ENCODE measurements at regions not wholly inside any gene's neighbourhood (a gene's known extent, or its start where the extent isn't known, plus 50 kb on each side); places are given as distances from the start of the nearest gene placed in this dataset.

DNA sequence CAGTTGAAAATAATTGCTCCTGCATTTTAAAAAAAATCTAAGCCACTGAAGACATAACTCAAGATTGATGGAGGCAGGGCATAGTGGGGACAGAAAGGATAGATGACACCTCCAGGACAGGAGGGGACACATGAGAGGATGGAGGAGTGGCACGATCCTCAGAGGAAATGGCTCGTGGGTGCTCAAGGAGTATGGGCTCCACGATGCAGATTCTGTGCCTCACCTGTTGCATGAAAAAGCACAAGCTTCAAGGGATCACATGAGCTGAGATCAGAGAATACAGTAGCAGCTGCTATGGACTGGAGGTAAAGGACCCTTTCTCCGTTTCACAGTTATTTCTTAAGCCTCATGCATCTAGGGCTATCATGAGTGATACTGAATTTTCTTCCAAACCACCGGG is 69.7 kb upstream of the KL start:
- no TSS peak for BruUV-seq (replicated peaks)
- H3K27me3 ChIP-seq (replicated peaks; ENCODE audit: insufficient read depth, low read depth, low read length, poor library complexity) = no peaks in the 10 kb centered on the region
- H3K4me1 ChIP-seq (ENCODE audit: insufficient read depth, low read length, poor library complexity, severe bottlenecking) = no peaks in the 10 kb centered on the region
- ChIA-PET POLR2A (ENCODE audit: low non-redundant PET) (no interaction called here), CTCF (no interaction called here)
- no peak overlapping the region for H3K4me3 ChIP-seq (ENCODE audit: low read depth, low read length, poor library complexity, severe bottlenecking)
- TF ChIP-seq EZH2 (IDR thresholded peaks at IDR 0.05; ENCODE audit: borderline replicate concordance, low read depth, low read length, poor library complexity, severe bottlenecking) = no peak
- TF ChIP-seq, protein P1, sequence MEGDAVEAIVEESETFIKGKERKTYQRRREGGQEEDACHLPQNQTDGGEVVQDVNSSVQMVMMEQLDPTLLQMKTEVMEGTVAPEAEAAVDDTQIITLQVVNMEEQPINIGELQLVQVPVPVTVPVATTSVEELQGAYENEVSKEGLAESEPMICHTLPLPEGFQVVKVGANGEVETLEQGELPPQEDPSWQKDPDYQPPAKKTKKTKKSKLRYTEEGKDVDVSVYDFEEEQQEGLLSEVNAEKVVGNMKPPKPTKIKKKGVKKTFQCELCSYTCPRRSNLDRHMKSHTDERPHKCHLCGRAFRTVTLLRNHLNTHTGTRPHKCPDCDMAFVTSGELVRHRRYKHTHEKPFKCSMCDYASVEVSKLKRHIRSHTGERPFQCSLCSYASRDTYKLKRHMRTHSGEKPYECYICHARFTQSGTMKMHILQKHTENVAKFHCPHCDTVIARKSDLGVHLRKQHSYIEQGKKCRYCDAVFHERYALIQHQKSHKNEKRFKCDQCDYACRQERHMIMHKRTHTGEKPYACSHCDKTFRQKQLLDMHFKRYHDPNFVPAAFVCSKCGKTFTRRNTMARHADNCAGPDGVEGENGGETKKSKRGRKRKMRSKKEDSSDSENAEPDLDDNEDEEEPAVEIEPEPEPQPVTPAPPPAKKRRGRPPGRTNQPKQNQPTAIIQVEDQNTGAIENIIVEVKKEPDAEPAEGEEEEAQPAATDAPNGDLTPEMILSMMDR (conservative IDR thresholded peaks at IDR 0.05; ENCODE audit: low read depth, low read length) = no peak
- DNase-seq (ENCODE audit: low spot score) = no peak
- intact Hi-C loops (cut with micrococcal nuclease; ENCODE audit: unreplicated experiment) = no loop called here
- no peaks in the 10 kb centered on the region for H3K36me3 ChIP-seq (ENCODE audit: insufficient read depth, low read length, poor library complexity, severe bottlenecking)
- no peak overlapping the region for H3K27ac ChIP-seq (ENCODE audit: low read depth, low read length, poor library complexity, severe bottlenecking)
- no peaks in the 10 kb centered on the region for H3K9me3 ChIP-seq (ENCODE audit: low read depth, low read length, poor library complexity, severe bottlenecking)

DNA sequence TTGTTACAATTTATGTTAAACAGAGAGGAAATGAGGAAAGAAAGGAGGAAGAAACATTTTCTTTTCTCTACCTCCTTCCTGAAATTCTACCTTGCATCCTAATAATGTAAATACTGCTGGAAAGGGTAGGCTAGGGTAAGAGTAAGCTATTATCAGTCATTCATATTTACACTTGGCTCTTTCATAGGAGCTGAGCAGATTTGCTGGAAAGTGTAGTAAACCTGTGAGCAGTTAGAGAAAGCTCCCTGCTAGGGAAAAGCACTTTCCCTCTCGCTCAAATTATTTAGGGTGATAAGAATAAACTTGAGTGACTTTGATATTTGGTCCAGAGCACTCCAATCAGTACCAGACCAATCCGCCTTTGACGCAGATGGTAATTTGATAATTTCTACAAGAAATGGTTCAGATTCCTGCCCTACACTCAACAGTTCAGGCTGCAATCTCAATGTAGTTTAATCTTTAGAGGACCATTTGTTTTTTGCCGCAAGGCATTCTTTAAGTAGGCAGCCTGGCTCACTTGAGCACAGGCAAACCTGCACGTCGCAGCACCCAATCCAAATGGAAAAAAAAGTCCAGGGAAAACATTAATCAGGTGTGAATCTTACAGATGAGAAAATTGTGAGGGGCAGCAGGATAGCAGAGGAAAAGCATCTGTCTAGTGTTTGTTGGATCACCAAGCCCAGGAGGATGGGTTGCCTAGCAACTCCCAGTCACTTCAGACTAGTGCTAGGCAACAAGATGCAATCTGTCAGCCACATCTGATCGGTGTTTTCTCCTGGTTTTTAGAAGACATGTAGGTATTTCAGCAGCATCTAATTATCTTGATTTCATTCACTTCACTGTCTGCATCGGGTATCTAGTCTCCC is 68.6 kb upstream of the KL start:
- Histone ChIP-seq H3K27me3 (replicated peaks; ENCODE audit: insufficient read depth, low read depth, low read length, poor library complexity) (no peaks in the 10 kb centered on the region), H3K4me1 (ENCODE audit: insufficient read depth, low read length, poor library complexity, severe bottlenecking) (no peaks in the 10 kb centered on the region), H3K27ac (ENCODE audit: low read depth, low read length, poor library complexity, severe bottlenecking) (no peak overlapping the region), H3K36me3 (ENCODE audit: insufficient read depth, low read length, poor library complexity, severe bottlenecking) (no peaks in the 10 kb centered on the region), H3K4me3 (ENCODE audit: low read depth, low read length, poor library complexity, severe bottlenecking) (no peak overlapping the region), H3K9me3 (ENCODE audit: low read depth, low read length, poor library complexity, severe bottlenecking) (no peaks in the 10 kb centered on the region)
- intact Hi-C loops (cut with micrococcal nuclease; ENCODE audit: unreplicated experiment) = no loop called here
- BruUV-seq (replicated peaks) = no TSS peak
- no peak for TF ChIP-seq EZH2 (IDR thresholded peaks at IDR 0.05; ENCODE audit: borderline replicate concordance, low read depth, low read length, poor library complexity, severe bottlenecking)
- TF ChIP-seq, protein P1 (conservative IDR thresholded peaks at IDR 0.05; ENCODE audit: low read depth, low read length) = no peak
- POLR2A ChIA-PET (ENCODE audit: low non-redundant PET) = no interaction called here
- CTCF ChIA-PET = no interaction called here
- DNase-seq (ENCODE audit: low spot score) = no peak

DNA sequence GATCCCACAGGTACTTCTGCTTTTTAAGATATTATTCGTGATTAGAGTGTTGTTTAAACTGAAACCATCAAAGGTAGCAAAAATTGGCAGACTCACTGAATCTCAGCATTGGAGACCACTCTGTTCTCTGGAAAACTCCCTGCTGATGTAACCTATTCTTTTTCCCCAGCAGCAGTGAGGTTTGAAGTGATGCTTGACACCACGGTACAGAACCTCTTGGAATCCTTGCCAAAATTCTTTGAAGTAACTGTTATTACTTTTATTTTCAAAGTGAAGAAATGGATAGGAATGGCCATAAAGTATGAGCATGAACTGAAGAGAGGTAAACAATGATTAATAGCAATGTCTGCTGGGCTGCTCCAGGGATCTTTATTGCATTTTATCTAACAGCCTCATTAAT is 66.4 kb upstream of the KL start:
- Histone ChIP-seq H3K36me3 (ENCODE audit: insufficient read depth, low read length, poor library complexity, severe bottlenecking) (no peaks in the 10 kb centered on the region), H3K9me3 (ENCODE audit: low read depth, low read length, poor library complexity, severe bottlenecking) (no peaks in the 10 kb centered on the region), H3K4me1 (ENCODE audit: insufficient read depth, low read length, poor library complexity, severe bottlenecking) (no peaks in the 10 kb centered on the region), H3K27me3 (replicated peaks; ENCODE audit: insufficient read depth, low read depth, low read length, poor library complexity) (no peaks in the 10 kb centered on the region), H3K27ac (ENCODE audit: low read depth, low read length, poor library complexity, severe bottlenecking) (no peak overlapping the region), H3K4me3 (ENCODE audit: low read depth, low read length, poor library complexity, severe bottlenecking) (no peak overlapping the region)
- ChIA-PET CTCF (no interaction called here), POLR2A (ENCODE audit: low non-redundant PET) (no interaction called here)
- TF ChIP-seq, protein P1 (conservative IDR thresholded peaks at IDR 0.05; ENCODE audit: low read depth, low read length) = no peak
- TF ChIP-seq EZH2 (IDR thresholded peaks at IDR 0.05; ENCODE audit: borderline replicate concordance, low read depth, low read length, poor library complexity, severe bottlenecking) = no peak
- DNase-seq (ENCODE audit: low spot score) = no peak
- intact Hi-C loops (cut with micrococcal nuclease; ENCODE audit: unreplicated experiment) = no loop called here
- no TSS peak for BruUV-seq (replicated peaks)
